PC-3 (cell line): ENCODE measurements at regions not wholly inside any gene's neighbourhood (a gene's known extent, or its start where the extent isn't known, plus 50 kb on each side); places are given as distances from the start of the nearest gene placed in this dataset.

Experiments used
- ATAC-seq: fragments of 200-7000 bp; cut with Tn5 transposase; 2 replicates; pipeline ENCODE4 v1.9.1; 2020; ENCODE audit warnings: mild to moderate bottlenecking, moderate library complexity
- BruUV-seq: library from RNA; stranded (reverse); fragments of 400-500 nt; replicated peaks from 2 replicates; lab custom pipeline; 2021; lab: Mats Ljungman, UMichigan
- CTCF ChIA-PET: fragments of 300-600 bp; sonication (Branson Sonifier 250); formaldehyde crosslinking; loops from one replicate; lab custom pipeline; 2022; ENCODE audit warnings: antibody characterized with exemption; lab: Charles Lee
- POLR2A ChIA-PET: fragments of 300-600 bp; sonication (Branson Sonifier 250); formaldehyde crosslinking; loops from one replicate; lab custom pipeline; 2022; ENCODE audit warnings: antibody characterized with exemption; ENCODE audit not compliant: unreplicated experiment; lab: Charles Lee
- DNase-seq: peaks from one replicate; pipeline ENCODE4 v3.0.0-alpha.2; 2015
- H2AFZ ChIP-seq: fragments of 300-600 bp; sonication (generic); 2 replicates; pipeline ENCODE4 v1.6.0; 2016; ENCODE audit warnings: antibody characterized with exemption, low read length
- H3F3A ChIP-seq: fragments of 300-600 bp; sonication (generic); one replicate; pipeline ENCODE4 v1.6.0; 2017; ENCODE audit warnings: antibody characterized with exemption, low read length, control low read depth, mild to moderate bottlenecking; ENCODE audit not compliant: unreplicated experiment
- H3K27ac ChIP-seq: fragments of 300-600 bp; sonication (generic); 2 replicates; pipeline ENCODE4 v1.5.1; 2016; ENCODE audit warnings: mild to moderate bottlenecking, low read length
- H3K27me3 ChIP-seq: fragments of 300-600 bp; sonication (generic); 2 replicates; pipeline ENCODE4 v1.6.1; 2016; ENCODE audit warnings: low read length, mixed read lengths
- H3K36me3 ChIP-seq: fragments of 300-600 bp; sonication (generic); 2 replicates; pipeline ENCODE4 v1.6.1; 2016; ENCODE audit warnings: low read depth, mixed run types, low read length, mixed read lengths
- H3K4me1 ChIP-seq: fragments of 300-600 bp; sonication (generic); 2 replicates; pipeline ENCODE4 v1.5.1; 2016; ENCODE audit warnings: low read length; ENCODE audit not compliant: insufficient read depth
- H3K4me2 ChIP-seq: fragments of 300-600 bp; sonication (generic); 2 replicates; pipeline ENCODE4 v1.6.0; 2016; ENCODE audit warnings: low read length
- H3K4me3 ChIP-seq: fragments of 300-600 bp; sonication (generic); 2 replicates; pipeline ENCODE4 v1.5.1; 2016; ENCODE audit warnings: mild to moderate bottlenecking, low read length, mixed read lengths
- H3K79me2 ChIP-seq: fragments of 300-600 bp; sonication (generic); 2 replicates; pipeline ENCODE4 v1.6.1; 2017; ENCODE audit warnings: low read length, mixed read lengths
- H3K9ac ChIP-seq: fragments of 300-600 bp; sonication (generic); 2 replicates; pipeline ENCODE4 v1.6.0; 2016; ENCODE audit warnings: mild to moderate bottlenecking, low read length
- H3K9me2 ChIP-seq: fragments of 300-600 bp; sonication (generic); replicated peaks from 2 replicates; pipeline ENCODE4 v1.6.1; 2016; ENCODE audit warnings: mixed run types, low read length, mixed read lengths
- H3K9me3 ChIP-seq: fragments of 300-600 bp; sonication (generic); 2 replicates; pipeline ENCODE4 v1.6.1; 2016; ENCODE audit warnings: low read length, mixed read lengths
- H4K20me1 ChIP-seq: fragments of 300-600 bp; sonication (generic); 2 replicates; pipeline ENCODE4 v1.6.1; 2016; ENCODE audit warnings: low read length, mixed read lengths
- CTCF ChIP-seq: fragments of 300-600 bp; sonication (generic); conservative IDR thresholded peaks from 2 replicates; pipeline ENCODE4 v1.5.1; 2017; ENCODE audit warnings: antibody characterized with exemption, low read depth, mild to moderate bottlenecking, low read length
- EZH2 ChIP-seq: fragments of 300-600 bp; sonication (generic); IDR thresholded peaks from one replicate; pipeline ENCODE4 v1.6.1; 2017; ENCODE audit warnings: antibody characterized with exemption, mild to moderate bottlenecking, low read length; ENCODE audit not compliant: unreplicated experiment
- EZH2phosphoT487 ChIP-seq: fragments of 300-600 bp; sonication (generic); IDR thresholded peaks from 2 replicates; pipeline ENCODE4 v1.6.1; 2018; ENCODE audit warnings: mild to moderate bottlenecking, antibody characterized with exemption, low read length, borderline replicate concordance
- intact Hi-C: fragments of 100-400 bp; cut with micrococcal nuclease; formaldehyde crosslinking; loops from 2 replicates; pipeline ENCODE4 v1.9.0; 2023

DNA sequence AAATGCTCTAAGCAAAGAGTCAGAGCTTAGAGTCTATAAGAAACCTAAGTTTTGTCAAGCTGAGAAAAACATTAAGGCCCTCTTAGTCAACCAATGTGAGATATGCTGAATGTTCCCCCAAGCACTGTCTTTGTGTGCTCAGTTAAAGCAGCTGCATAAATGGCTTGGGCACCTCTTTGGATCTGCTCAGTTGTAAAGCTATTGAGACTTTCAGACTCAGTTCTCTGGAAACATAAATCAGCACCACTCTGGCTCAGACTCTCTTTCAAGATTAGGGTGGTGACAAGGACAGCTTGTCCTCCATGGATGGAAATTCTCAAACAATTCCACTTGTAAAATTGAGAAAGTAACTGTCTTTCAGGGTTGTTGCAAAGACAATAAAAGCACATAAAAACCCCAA is 807.9 kb downstream of the PRELID2 start:
- Histone ChIP-seq H3K4me1 (no peaks in the 10 kb centered on the region), H3K4me3 (no peak overlapping the region), H3K27me3 (no peaks in the 10 kb centered on the region), H3K9me3 (no peaks in the 10 kb centered on the region), H2AFZ (no peak overlapping the region), H3K9me2 (no peaks in the 10 kb centered on the region), H3K9ac (no peak overlapping the region), H3K36me3 (no peaks in the 10 kb centered on the region), H3K4me2 (no peak overlapping the region), H3K79me2 (no peaks in the 10 kb centered on the region), H3K27ac (no peak overlapping the region), H3F3A (no peaks in the 10 kb centered on the region), H4K20me1 (no peaks in the 10 kb centered on the region)
- ATAC-seq (no peak), DNase-seq (no peak)
- intact Hi-C loops, result no loop called here
- TF ChIP-seq EZH2 (no peak), CTCF (no peak), EZH2phosphoT487 (no peak)
- POLR2A ChIA-PET, result no interaction called here
- CTCF ChIA-PET, result no interaction called here
- BruUV-seq, result no TSS peak

DNA sequence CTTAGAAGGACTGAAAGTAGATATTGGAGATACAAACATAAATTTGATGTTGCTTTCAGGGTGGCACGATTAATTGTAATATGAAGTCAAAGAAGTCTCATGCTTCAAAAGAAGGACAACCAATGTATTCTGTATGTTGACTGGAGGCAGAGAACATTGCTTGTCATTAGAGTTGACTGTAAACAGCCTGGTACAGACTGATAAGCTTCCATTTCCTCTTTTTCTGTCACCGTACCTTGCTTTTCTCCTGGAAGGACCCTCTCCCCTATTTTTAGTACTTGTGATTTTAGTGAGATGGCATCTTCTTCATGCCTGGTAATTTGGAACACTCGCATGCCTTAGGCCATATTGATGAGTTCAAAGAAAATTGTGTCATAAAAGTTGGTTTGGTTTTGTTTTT is 809.4 kb downstream of the PRELID2 start:
- no TSS peak for BruUV-seq
- no peaks in the 10 kb centered on the region for H4K20me1 ChIP-seq
- no peaks in the 10 kb centered on the region for H3K9me3 ChIP-seq
- no peak overlapping the region for H2AFZ ChIP-seq
- H3K9me2 ChIP-seq, result no peaks in the 10 kb centered on the region
- no peaks in the 10 kb centered on the region for H3K79me2 ChIP-seq
- H3K27ac ChIP-seq, result no peak overlapping the region
- no peak overlapping the region for H3K4me3 ChIP-seq
- H3F3A ChIP-seq, result no peaks in the 10 kb centered on the region
- intact Hi-C loops, result no loop called here
- H3K27me3 ChIP-seq, result no peaks in the 10 kb centered on the region
- no peak overlapping the region for H3K4me2 ChIP-seq
- ChIA-PET CTCF (no interaction called here), POLR2A (no interaction called here)
- TF ChIP-seq EZH2phosphoT487 (no peak), EZH2 (no peak), CTCF (no peak)
- no peak overlapping the region for H3K9ac ChIP-seq
- no peaks in the 10 kb centered on the region for H3K36me3 ChIP-seq
- no peak for ATAC-seq
- DNase-seq, result no peak
- no peaks in the 10 kb centered on the region for H3K4me1 ChIP-seq

DNA sequence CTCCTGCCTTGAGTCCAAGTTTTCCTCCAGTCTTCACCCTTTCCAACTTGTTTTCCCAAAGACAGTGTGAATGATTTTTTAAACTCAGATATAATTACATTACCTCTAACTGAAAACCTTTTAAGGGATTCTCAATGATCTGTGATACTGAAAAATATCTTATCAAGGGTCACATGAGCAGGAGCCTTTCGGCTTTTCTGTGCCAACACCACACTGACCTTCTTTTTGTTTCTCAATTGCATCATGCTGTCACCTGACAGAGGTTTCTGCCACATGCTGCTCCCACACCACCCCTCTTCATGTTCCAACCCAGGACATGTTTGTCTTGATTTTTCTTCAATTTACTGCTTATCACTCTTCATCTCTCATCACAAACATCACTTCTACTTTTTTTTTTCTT is 820.0 kb downstream of the PRELID2 start:
- Histone ChIP-seq H3K36me3 (no peaks in the 10 kb centered on the region), H3K4me1 (no peaks in the 10 kb centered on the region), H3F3A (no peaks in the 10 kb centered on the region), H3K9me2 (no peaks in the 10 kb centered on the region), H3K79me2 (no peaks in the 10 kb centered on the region), H3K9me3 (no peaks in the 10 kb centered on the region), H3K4me2 (no peak overlapping the region), H3K9ac (no peak overlapping the region), H3K27me3 (no peaks in the 10 kb centered on the region), H2AFZ (no peak overlapping the region), H4K20me1 (no peaks in the 10 kb centered on the region), H3K4me3 (no peak overlapping the region), H3K27ac (no peak overlapping the region)
- TF ChIP-seq EZH2phosphoT487, result no peak
- TF ChIP-seq CTCF, result no peak
- TF ChIP-seq EZH2, result no peak
- POLR2A ChIA-PET, result no interaction called here
- no TSS peak for BruUV-seq
- CTCF ChIA-PET, result interaction anchor here (0.6 kb wide), 1 partner anchor 10 kb away, joined by 4 read pairs; no protein-coding TSS in a partner anchor
- intact Hi-C loops, result no loop called here
- DNase-seq (no peak), ATAC-seq (no peak)
